Endometrium (tissue), 2 donors: ENCODE measurements at regions not wholly inside any gene's neighbourhood (a gene's known extent, or its start where the extent isn't known, plus 50 kb on each side); places are given as distances from the start of the nearest gene placed in this dataset.
"Not testable (repeated sequence)": the region's sequence is repeated elsewhere in the genome, so short reads cannot be mapped to it uniquely, and the experiment has no call there.

Experiments used
- FAIRE-seq: peaks from 2 replicates; lab custom pipeline; 2012; peaks lifted over from hg19 to GRCh38; lab: Jason Lieb, UNC
- donor health status: control.
- donor health status: control.

DNA sequence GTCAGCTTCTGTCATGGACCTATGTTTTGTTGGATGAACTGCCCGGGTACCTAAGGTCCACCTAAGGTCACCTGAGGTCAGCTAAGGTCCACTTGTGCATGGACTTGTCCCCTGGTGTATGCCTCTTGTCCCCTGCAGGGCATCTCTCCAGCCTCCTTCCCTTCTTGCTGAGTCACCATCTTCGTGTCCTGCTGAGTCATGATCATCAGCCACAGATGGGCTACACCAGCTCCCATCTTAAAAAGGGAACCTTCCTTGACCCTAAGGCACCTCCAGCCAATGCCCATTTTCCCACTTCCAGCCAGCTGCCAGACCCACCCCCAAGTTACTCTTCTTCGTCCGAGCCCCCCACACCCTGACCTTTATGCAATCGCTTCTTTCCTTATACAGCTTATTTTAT, 544.9 kb downstream of the TBC1D22A start:
- no peak for FAIRE-seq

GRCh38 chr22:47304854-47305253, 542.4 kb downstream of the TBC1D22A start:
- no peak for FAIRE-seq

- no peak for FAIRE-seq
These were observed 541.9 kb downstream of the TBC1D22A start for GRCh38 chr22:47304191-47304831.

GRCh38 chr22:47303161-47303890, 540.9 kb downstream of the TBC1D22A start:
- no peak for FAIRE-seq

DNA sequence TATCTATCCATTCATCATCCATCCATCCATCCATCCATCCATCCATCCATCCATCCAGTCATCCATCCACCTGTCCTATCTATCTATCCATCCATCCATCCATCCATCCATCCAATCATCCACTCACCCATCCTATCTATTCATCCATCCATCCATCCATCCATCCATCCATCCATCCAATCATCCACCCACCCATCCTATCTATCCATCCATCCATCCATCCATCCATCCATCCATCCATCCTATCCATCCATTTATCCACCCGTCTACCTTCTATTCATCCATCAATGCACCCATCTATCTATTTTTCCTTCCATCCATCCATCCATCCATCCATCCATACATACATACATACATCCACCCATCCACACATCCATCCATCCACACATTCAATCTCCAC, 540.1 kb downstream of the TBC1D22A start:
- FAIRE-seq: not testable (repeated sequence)

DNA sequence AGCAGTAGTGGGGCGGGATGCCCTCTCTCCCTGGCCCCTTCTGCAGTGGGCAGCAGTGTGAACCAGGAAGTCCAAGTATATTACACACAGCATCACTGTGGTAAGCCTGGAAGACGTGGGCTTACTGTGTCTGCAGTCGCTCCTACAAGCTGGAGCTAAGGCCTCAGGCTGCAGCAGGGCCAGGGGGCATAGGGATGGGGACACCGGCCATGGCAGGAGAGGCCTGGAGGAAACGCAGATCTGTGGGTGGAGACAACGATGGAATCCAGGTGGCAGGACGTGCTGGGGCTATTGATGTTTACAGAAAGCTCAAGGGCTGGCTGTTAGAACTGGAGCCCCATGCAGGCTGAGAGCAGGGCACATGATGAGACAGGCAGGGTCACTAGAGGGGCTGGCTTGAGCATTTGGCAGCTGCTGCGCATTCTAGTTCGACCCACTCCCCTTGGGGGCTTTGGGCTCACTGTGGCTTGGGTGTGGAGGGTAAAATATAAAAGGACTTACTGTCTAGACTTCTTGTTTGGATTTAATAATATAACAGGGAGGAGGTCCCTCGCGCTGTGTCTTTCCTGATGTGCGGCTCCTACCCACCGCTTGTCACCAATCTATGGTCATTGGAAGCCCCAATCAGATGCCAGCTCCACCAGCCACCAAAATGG, 539.5 kb downstream of the TBC1D22A start:
- no peak for FAIRE-seq

- FAIRE-seq: no peak
These were observed 538.4 kb downstream of the TBC1D22A start for GRCh38 chr22:47300698-47301405.

- no peak for FAIRE-seq
These were observed 537.6 kb downstream of the TBC1D22A start for GRCh38 chr22:47299863-47300697.

DNA sequence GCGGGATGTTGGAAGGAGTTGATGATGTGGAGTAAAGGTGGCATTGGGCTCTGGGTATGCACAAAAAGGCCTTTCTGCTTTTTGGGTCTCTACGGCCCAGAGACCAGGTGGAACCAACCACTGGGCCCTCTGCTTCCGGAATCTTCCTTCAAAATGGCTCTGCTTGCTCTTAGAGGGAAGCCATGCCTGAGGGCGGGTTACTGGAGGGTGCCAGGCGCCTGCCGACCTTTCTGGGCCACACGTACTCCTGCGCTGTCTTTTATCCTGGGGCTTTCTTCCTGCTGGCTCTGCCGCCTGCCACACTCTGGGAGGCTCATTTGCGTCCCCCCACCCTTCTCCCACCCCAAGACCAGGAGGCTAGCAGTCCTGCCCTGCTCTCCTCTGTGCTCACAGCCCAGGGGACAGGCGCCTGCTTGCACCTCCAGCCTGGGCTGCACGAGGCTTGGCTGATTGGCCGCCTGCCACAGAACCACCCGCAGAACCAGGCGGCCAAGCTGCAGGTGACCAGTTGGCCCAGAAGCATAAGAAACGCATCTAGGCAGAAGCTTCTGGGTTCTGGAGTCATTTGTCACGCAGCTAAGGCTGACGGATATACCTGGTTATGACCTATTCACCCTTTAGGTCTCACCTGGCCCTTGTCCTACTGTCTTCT, 536.9 kb downstream of the TBC1D22A start:
- no peak for FAIRE-seq

GRCh38 chr22:47298017-47298785, 535.8 kb downstream of the TBC1D22A start:
- FAIRE-seq: no peak

GRCh38 chr22:47297261-47298016, 535.0 kb downstream of the TBC1D22A start:
- FAIRE-seq: no peak

- no peak for FAIRE-seq
These were observed 534.2 kb downstream of the TBC1D22A start for GRCh38 chr22:47296405-47297260.

GRCh38 chr22:47295982-47296381, 533.5 kb downstream of the TBC1D22A start:
- FAIRE-seq: no peak

DNA sequence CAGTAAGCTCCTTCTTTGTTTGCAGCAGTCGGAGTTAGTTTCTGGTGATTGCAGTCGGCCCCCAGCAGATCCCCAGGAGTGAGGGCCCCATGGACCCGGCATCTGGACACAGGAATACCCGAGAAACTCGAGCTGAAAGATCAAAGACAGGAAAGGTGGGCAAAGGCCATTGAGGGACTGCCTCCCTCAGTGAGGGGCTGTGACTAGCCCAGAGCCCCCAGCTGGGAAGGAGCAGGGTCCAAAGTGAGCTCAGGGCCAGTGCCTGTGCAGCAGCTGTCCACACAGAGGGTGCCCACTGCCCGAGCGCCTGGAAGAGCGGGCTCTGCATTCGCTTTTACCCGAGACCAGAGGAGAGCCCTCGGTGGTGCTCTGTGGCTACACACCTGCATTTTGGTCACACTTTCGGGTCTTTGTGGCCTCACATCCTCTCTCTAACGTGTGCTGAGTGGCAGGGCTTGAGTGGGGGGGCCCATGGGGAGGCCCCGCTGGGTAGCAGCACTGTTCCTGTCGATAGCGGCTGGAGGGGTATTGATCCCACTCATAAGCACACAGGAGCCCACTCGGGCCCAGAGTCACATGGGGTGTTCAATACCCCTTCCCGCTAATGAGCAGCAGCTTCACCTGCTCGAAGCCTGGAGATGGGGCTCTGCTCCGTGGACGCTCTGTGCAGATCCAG, 532.9 kb downstream of the TBC1D22A start:
- FAIRE-seq: no peak

DNA sequence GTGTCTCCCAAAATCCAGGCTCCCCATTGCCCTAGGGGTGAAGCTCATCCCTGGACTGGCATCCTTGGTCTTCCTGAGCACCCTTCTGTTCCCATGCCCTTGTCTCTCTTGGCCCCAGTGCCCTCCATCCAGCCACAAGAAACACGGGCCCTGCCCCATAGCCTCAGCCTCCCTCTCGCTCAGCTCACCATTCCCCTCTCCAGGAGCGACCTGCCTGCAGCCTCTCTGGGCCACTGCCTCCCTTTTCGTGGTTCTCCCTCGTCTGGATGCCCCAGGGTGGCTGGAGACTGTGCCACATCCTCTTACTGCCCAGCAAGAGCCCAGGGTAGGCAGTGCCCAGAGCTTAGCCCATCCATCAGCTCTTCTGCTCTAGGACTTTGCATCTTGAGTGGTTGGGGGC, 532.1 kb downstream of the TBC1D22A start:
- FAIRE-seq: no peak

DNA sequence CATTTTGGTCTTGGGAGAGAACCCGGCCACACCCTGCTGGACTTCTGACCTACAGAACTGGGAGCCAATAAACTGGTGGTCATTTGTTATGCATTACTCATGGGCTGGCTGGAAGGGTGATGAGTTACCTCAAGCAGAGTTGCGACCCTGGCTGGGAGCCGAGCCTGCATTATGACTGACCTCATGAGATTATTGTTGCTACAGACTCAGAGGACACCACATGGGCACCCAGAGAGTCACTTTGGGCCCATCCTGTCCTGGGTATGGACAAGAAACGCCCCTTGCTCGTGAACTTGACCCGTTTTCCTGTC, 531.7 kb downstream of the TBC1D22A start:
- FAIRE-seq: no peak

- FAIRE-seq: no peak
These were observed 531.1 kb downstream of the TBC1D22A start for GRCh38 chr22:47293368-47294221.
